ENCODE measurements at regions not wholly inside any gene's neighbourhood (a gene's known extent, or its start where the extent isn't known, plus 50 kb on each side); places are given as distances from the start of the nearest gene placed in this dataset.

DNA sequence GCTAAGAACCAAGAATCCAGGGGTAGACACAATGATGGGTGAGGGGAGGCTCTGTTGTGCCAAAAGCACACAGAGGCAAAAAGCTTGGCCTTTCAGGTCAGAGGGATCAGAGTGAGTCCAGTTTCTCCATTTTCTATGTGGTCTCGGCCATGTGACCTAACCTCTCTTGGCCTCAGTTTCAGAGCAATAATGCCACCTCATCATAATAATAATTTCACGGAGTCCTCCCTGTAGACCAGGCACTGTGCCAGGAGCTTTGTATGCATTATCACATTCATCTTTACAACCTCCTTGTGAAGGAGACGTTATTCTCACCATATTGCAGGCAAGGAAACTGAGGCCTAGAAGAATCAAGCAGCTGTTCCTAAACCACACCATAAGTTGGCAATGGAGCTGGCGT lies 120.2 kb downstream of the WT1 start (continued):
- no peak for TF ChIP-seq ZNF114 (CRISPR knock-in tag; IDR thresholded peaks at IDR 0.05)
- TF ChIP-seq ZNF331 (CRISPR knock-in tag; IDR thresholded peaks at IDR 0.05; ENCODE audit: low read depth), result no peak
- TF ChIP-seq ZNF462 (CRISPR knock-in tag; IDR thresholded peaks at IDR 0.05), result no peak
- TF ChIP-seq STAT1 (IDR thresholded peaks at IDR 0.05; ENCODE audit: unreplicated experiment), result no peak
- no peak for TF ChIP-seq EZH2phosphoT487 (IDR thresholded peaks at IDR 0.05; ENCODE audit: unreplicated experiment)

- ATAC-seq (no peak), DNase-seq (ENCODE audit: low spot score) (no peak)
- Mint-ChIP-seq H3K27ac (no peak overlapping the region), H3K27me3 (ENCODE audit: insufficient read depth, low read depth, poor library complexity) (peaks cover 5% of the 10 kb centered on the region), H3K36me3 (ENCODE audit: low read depth) (no peaks in the 10 kb centered on the region), H3K4me1 (peaks cover 25% of the 10 kb centered on the region), H3K4me3 (no peak overlapping the region), H3K9me3 (no peaks in the 10 kb centered on the region)
- Histone ChIP-seq H3K36me3 (ENCODE audit: insufficient read depth) (no peaks in the 10 kb centered on the region), H3K9me2 (ENCODE audit: insufficient read depth) (no peaks in the 10 kb centered on the region), H3K4me1 (ENCODE audit: insufficient read depth) (no peaks in the 10 kb centered on the region; the same call in 1 of the 2 replicates), H3K4me2 (no peak overlapping the region), H3F3A (replicated peaks; ENCODE audit: low read depth) (no peaks in the 10 kb centered on the region), H2AFZ (no peak overlapping the region), H3K27ac (ENCODE audit: low read depth) (no peak overlapping the region), H3K79me2 (replicated peaks; ENCODE audit: insufficient read depth) (no peaks in the 10 kb centered on the region), H3K4me3 (no peak overlapping the region), H4K20me1 (replicated peaks; ENCODE audit: insufficient read depth) (no peaks in the 10 kb centered on the region), H3K27me3 (ENCODE audit: insufficient read depth) (no peaks in the 10 kb centered on the region)
- TF ChIP-seq ZNF331 (CRISPR knock-in tag; IDR thresholded peaks at IDR 0.05; ENCODE audit: low read depth) (no peak), EZH2phosphoT487 (IDR thresholded peaks at IDR 0.05; ENCODE audit: unreplicated experiment) (no peak), ZNF462 (CRISPR knock-in tag; IDR thresholded peaks at IDR 0.05) (no peak), JUNB (IDR thresholded peaks at IDR 0.05; ENCODE audit: unreplicated experiment) (no peak), EZH2 (IDR thresholded peaks at IDR 0.05; ENCODE audit: low read depth, unreplicated experiment) (no peak), CREB1 (CRISPR knock-in tag; IDR thresholded peaks at IDR 0.05; ENCODE audit: low read depth) (no peak)
Measured at GRCh38 chr11:32316232-32316631, 119.1 kb downstream of the WT1 start.

Measured in GM23338 (cell line).